ENCODE measurements at regions not wholly inside any gene's neighbourhood (a gene's known extent, or its start where the extent isn't known, plus 50 kb on each side); places are given as distances from the start of the nearest gene placed in this dataset.

- no peak overlapping the region for H3K9ac ChIP-seq (ENCODE audit: low read depth in 1 of 3, low read length in 3 of 3)
- peaks cover 7 to 11% (median 10%) of the 10 kb centered on the region in 3 donors for H3K4me1 ChIP-seq (ENCODE audit: control insufficient read depth in 3 of 3, insufficient read depth in 3 of 3, low read length in 3 of 3)
- peaks cover 11 to 19% (median 12%) of the 10 kb centered on the region in 3 donors for H3K27me3 ChIP-seq (ENCODE audit: control insufficient read depth in 3 of 3, insufficient read depth in 3 of 3, low read length in 3 of 3)
- H3K27ac ChIP-seq (ENCODE audit: low read depth, low read length): no peak overlapping the region
- no peaks in the 10 kb centered on the region for H3K36me3 ChIP-seq (ENCODE audit: control insufficient read depth in 3 of 3, insufficient read depth in 3 of 3, low read length in 3 of 3)
- H3K9me3 ChIP-seq (ENCODE audit: control insufficient read depth in 3 of 3, low read length in 3 of 3): no peaks in the 10 kb centered on the region
- H3K4me3 ChIP-seq (ENCODE audit: low read length in 3 of 3): no peak overlapping the region
Measured at GRCh38 chr11:130715085-130715876, 201.0 kb downstream of the SNX19 start.

- Histone ChIP-seq H3K36me3 (ENCODE audit: control insufficient read depth in 3 of 3, insufficient read depth in 3 of 3, low read length in 3 of 3) (no peaks in the 10 kb centered on the region), H3K9me3 (ENCODE audit: control insufficient read depth in 3 of 3, low read length in 3 of 3) (no peaks in the 10 kb centered on the region), H3K4me1 (ENCODE audit: control insufficient read depth in 3 of 3, insufficient read depth in 3 of 3, low read length in 3 of 3) (peaks cover 10 to 14% (median 10%) of the 10 kb centered on the region in 3 donors), H3K27me3 (ENCODE audit: control insufficient read depth in 3 of 3, insufficient read depth in 3 of 3, low read length in 3 of 3) (peaks cover 16 to 25% (median 17%) of the 10 kb centered on the region in 3 donors), H3K27ac (ENCODE audit: low read depth, low read length) (no peak overlapping the region), H3K9ac (ENCODE audit: low read depth in 1 of 3, low read length in 3 of 3) (no peak overlapping the region), H3K4me3 (ENCODE audit: low read length in 3 of 3) (no peak overlapping the region)
Measured at GRCh38 chr11:130715877-130716220, 200.4 kb downstream of the SNX19 start.

DNA sequence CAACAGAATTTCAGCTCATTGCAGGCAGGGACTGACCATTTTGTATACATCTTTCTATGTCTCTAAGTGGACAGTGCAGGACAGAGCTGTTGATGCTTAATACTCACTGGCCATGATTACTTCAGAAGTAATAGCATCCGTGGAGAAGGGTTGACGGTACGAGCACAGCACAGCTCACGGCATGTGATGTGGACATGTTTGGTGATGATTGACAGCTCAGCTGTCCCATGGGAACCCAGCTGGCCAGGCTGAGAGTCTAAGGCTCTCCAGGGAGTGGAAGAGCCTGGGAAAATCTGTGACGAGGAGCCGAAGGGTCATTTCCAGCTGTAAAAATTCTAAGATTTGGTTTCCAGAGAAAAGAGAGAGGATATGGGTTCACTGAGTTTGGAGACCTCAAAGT is 198.2 kb downstream of the SNX19 start:
- H3K4me1 ChIP-seq (ENCODE audit: control insufficient read depth in 3 of 3, insufficient read depth in 3 of 3, low read length in 3 of 3): peaks cover 10 to 14% (median 10%) of the 10 kb centered on the region in 3 donors
- no peak overlapping the region for H3K4me3 ChIP-seq (ENCODE audit: low read length in 3 of 3)
- H3K9ac ChIP-seq (ENCODE audit: low read depth in 1 of 3, low read length in 3 of 3): no peak overlapping the region
- H3K27me3 ChIP-seq (ENCODE audit: control insufficient read depth in 3 of 3, insufficient read depth in 3 of 3, low read length in 3 of 3): peaks cover 19 to 25% (median 19%) of the 10 kb centered on the region in 3 donors
- no peaks in the 10 kb centered on the region for H3K9me3 ChIP-seq (ENCODE audit: control insufficient read depth in 3 of 3, low read length in 3 of 3)
- no peaks in the 10 kb centered on the region for H3K36me3 ChIP-seq (ENCODE audit: control insufficient read depth in 3 of 3, insufficient read depth in 3 of 3, low read length in 3 of 3)
- no peak overlapping the region for H3K27ac ChIP-seq (ENCODE audit: low read depth, low read length)

GRCh38 chr11:130719220-130719915 is 196.9 kb downstream of the SNX19 start:
- H3K4me1 ChIP-seq (ENCODE audit: control insufficient read depth in 3 of 3, insufficient read depth in 3 of 3, low read length in 3 of 3): peaks cover 10 to 14% (median 10%) of the 10 kb centered on the region in 3 donors
- no peak overlapping the region for H3K4me3 ChIP-seq (ENCODE audit: low read length in 3 of 3)
- H3K27ac ChIP-seq (ENCODE audit: low read depth, low read length): no peak overlapping the region
- H3K27me3 ChIP-seq (ENCODE audit: control insufficient read depth in 3 of 3, insufficient read depth in 3 of 3, low read length in 3 of 3): peaks cover 19 to 25% (median 19%) of the 10 kb centered on the region in 3 donors
- H3K36me3 ChIP-seq (ENCODE audit: control insufficient read depth in 3 of 3, insufficient read depth in 3 of 3, low read length in 3 of 3): no peaks in the 10 kb centered on the region
- H3K9ac ChIP-seq (ENCODE audit: low read depth in 1 of 3, low read length in 3 of 3): no peak overlapping the region
- H3K9me3 ChIP-seq (ENCODE audit: control insufficient read depth in 3 of 3, low read length in 3 of 3): no peaks in the 10 kb centered on the region

DNA sequence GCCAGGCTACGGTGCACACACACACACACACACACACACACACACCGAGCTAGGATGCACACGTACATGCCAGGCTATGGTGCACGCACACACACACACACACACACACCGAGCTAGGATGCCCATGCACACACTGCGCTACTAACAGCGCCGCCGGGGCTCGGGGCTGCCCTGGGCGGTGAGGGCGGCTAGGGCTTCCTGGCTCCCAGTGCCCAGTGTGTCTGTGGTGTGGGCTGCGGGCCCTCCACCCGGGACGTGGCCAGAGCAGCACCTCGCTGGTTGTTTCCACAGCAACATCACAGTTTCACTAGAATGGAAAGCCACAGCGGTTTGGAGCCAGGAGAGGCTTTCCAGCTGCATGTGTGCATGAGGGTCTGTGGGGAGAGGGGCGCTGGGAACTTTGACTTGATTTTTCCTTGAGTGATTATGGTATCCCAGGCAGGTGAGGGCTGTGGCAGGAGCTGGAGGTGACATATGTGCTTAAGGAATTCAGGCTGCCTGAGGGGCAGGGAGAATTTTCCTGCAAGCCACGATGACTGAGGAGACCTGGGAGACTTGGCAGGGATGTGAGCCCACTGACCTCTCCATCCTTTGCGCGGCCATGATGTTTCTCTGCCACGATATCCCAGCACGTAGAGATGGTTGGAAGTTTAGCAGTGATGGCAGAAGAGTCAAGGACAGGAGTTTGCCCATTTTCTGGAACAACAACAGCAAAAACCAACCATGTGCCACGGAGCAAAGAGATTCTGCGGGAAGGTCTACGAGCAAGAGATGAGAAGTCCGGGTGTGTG is 195.9 kb downstream of the SNX19 start:
- H3K4me1 ChIP-seq (ENCODE audit: control insufficient read depth in 3 of 3, insufficient read depth in 3 of 3, low read length in 3 of 3): peaks cover 10 to 14% (median 11%) of the 10 kb centered on the region in 3 donors
- H3K36me3 ChIP-seq (ENCODE audit: control insufficient read depth in 3 of 3, insufficient read depth in 3 of 3, low read length in 3 of 3): no peaks in the 10 kb centered on the region
- no peaks in the 10 kb centered on the region for H3K9me3 ChIP-seq (ENCODE audit: control insufficient read depth in 3 of 3, low read length in 3 of 3)
- H3K4me3 ChIP-seq (ENCODE audit: low read length in 3 of 3): no peak overlapping the region
- peaks cover 19 to 25% (median 19%) of the 10 kb centered on the region in 3 donors for H3K27me3 ChIP-seq (ENCODE audit: control insufficient read depth in 3 of 3, insufficient read depth in 3 of 3, low read length in 3 of 3)
- no peak overlapping the region for H3K9ac ChIP-seq (ENCODE audit: low read depth in 1 of 3, low read length in 3 of 3)
- no peak overlapping the region for H3K27ac ChIP-seq (ENCODE audit: low read depth, low read length)

- Histone ChIP-seq H3K36me3 (ENCODE audit: control insufficient read depth in 3 of 3, insufficient read depth in 3 of 3, low read length in 3 of 3) (no peaks in the 10 kb centered on the region), H3K9me3 (ENCODE audit: control insufficient read depth in 3 of 3, low read length in 3 of 3) (no peaks in the 10 kb centered on the region), H3K4me1 (ENCODE audit: control insufficient read depth in 3 of 3, insufficient read depth in 3 of 3, low read length in 3 of 3) (peaks cover 18 to 22% (median 18%) of the 10 kb centered on the region in 3 donors), H3K27me3 (ENCODE audit: control insufficient read depth in 3 of 3, insufficient read depth in 3 of 3, low read length in 3 of 3) (peaks cover 19 to 25% (median 19%) of the 10 kb centered on the region in 3 donors), H3K27ac (ENCODE audit: low read depth, low read length) (no peak overlapping the region), H3K9ac (ENCODE audit: low read depth in 1 of 3, low read length in 3 of 3) (no peak overlapping the region), H3K4me3 (ENCODE audit: low read length in 3 of 3) (no peak overlapping the region)
Measured at GRCh38 chr11:130721023-130721681, 195.1 kb downstream of the SNX19 start.

GRCh38 chr11:130721736-130722135 is 194.5 kb downstream of the SNX19 start:
- Histone ChIP-seq H3K27me3 (ENCODE audit: control insufficient read depth in 3 of 3, insufficient read depth in 3 of 3, low read length in 3 of 3) (peaks cover 19 to 25% (median 19%) of the 10 kb centered on the region in 3 donors), H3K4me3 (ENCODE audit: low read length in 3 of 3) (no peak overlapping the region), H3K36me3 (ENCODE audit: control insufficient read depth in 3 of 3, insufficient read depth in 3 of 3, low read length in 3 of 3) (no peaks in the 10 kb centered on the region), H3K9me3 (ENCODE audit: control insufficient read depth in 3 of 3, low read length in 3 of 3) (no peaks in the 10 kb centered on the region), H3K4me1 (ENCODE audit: control insufficient read depth in 3 of 3, insufficient read depth in 3 of 3, low read length in 3 of 3) (peaks cover 23 to 25% (median 24%) of the 10 kb centered on the region in 3 donors), H3K9ac (ENCODE audit: low read depth in 1 of 3, low read length in 3 of 3) (no peak overlapping the region), H3K27ac (ENCODE audit: low read depth, low read length) (no peak overlapping the region)

DNA sequence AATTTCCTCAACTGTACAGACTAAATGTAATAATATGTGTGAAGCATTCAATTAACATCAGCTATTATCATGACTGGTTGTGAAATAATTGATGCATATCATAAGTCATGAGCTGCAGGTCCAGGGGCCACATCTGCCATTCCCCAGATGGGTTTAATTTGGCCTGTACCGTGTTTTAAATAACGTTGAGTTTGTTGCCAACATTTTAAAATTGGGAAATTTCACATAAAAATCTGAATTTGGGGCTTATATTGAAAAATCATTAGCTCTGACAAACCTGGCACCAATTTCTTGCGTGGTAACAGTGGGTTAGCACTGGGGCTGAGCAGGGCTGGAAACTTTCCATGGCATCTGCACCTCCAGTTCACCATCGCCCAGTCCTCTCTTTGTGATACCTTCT is 193.9 kb downstream of the SNX19 start:
- H3K27ac ChIP-seq (ENCODE audit: low read depth, low read length): no peak overlapping the region
- H3K9me3 ChIP-seq (ENCODE audit: control insufficient read depth in 3 of 3, low read length in 3 of 3): no peaks in the 10 kb centered on the region
- H3K4me1 ChIP-seq (ENCODE audit: control insufficient read depth in 3 of 3, insufficient read depth in 3 of 3, low read length in 3 of 3): peaks cover 25 to 30% (median 25%) of the 10 kb centered on the region in 3 donors
- peaks cover 19 to 25% (median 19%) of the 10 kb centered on the region in 3 donors for H3K27me3 ChIP-seq (ENCODE audit: control insufficient read depth in 3 of 3, insufficient read depth in 3 of 3, low read length in 3 of 3)
- no peaks in the 10 kb centered on the region for H3K36me3 ChIP-seq (ENCODE audit: control insufficient read depth in 3 of 3, insufficient read depth in 3 of 3, low read length in 3 of 3)
- H3K9ac ChIP-seq (ENCODE audit: low read depth in 1 of 3, low read length in 3 of 3): no peak overlapping the region
- no peak overlapping the region for H3K4me3 ChIP-seq (ENCODE audit: low read length in 3 of 3)

DNA sequence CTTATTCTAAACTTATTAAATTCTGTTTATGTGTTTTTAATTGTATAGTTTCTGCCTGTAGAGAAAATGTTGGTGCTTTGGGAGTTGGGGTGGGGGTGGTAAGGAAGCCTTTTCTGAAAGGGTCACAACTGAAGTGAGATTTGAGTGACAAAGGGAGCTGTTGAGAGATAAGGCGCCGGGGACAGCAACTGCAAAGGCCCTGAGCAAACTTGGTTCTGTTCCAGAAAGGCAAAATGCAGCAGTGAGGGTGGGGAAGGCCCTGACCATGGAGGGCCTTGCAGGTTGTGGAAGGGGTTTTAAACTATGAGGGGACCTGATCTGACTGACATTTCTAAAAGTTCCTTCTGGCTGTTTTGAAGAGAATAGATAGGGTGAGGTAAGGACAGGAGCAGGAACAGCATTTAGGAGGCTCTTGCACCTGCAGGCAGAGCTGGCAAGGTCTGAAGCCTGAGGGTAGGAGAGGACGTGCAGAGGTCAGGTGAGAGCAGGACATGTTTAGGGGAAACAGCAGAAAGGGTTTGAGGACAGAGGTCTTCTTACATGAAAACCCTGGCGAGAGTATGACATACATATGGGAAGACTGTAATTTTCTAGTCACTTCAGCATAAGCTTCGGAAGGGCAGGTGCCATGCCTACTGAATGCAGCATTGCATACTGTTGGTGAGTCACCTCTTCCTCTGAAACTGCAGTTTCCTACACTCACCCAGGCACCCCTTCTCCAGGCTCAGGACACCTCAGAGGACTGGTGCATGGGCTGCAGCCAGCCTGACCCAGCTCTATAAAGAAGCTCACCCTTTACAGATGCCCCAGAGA is 190.7 kb downstream of the SNX19 start:
- H3K9me3 ChIP-seq (ENCODE audit: control insufficient read depth in 3 of 3, low read length in 3 of 3): peaks cover 4 to 9% (median 4%) of the 10 kb centered on the region in 3 donors
- H3K4me1 ChIP-seq (ENCODE audit: control insufficient read depth in 3 of 3, insufficient read depth in 3 of 3, low read length in 3 of 3): peaks cover 11 to 25% (median 21%) of the 10 kb centered on the region in 3 donors
- H3K27me3 ChIP-seq (ENCODE audit: control insufficient read depth in 3 of 3, insufficient read depth in 3 of 3, low read length in 3 of 3): peaks cover 2 to 4% (median 4%) of the 10 kb centered on the region in 3 donors
- H3K27ac ChIP-seq (ENCODE audit: low read depth, low read length): peak overlapping the region; percentile 25
- H3K36me3 ChIP-seq (ENCODE audit: control insufficient read depth in 3 of 3, insufficient read depth in 3 of 3, low read length in 3 of 3): no peaks in the 10 kb centered on the region
- H3K4me3 ChIP-seq (ENCODE audit: low read length in 3 of 3): no peak overlapping the region
- H3K9ac ChIP-seq (ENCODE audit: low read depth in 1 of 3, low read length in 3 of 3): no peak overlapping the region

All from skeletal muscle tissue (tissue), 3 donors.